HepG2 (cell line): ENCODE measurements at regions not wholly inside any gene's neighbourhood (a gene's known extent, or its start where the extent isn't known, plus 50 kb on each side); places are given as distances from the start of the nearest gene placed in this dataset.

Source experiments
- ATAC-seq: fragments of 200-7000 bp; cut with Tn5 transposase; 3 replicates; pipeline ENCODE4 v1.9.1; 2020; ENCODE audit warnings: mild to moderate bottlenecking, moderate library complexity
- BruUV-seq: library from RNA; stranded (reverse); fragments of 400-500 nt; replicated peaks from 2 replicates; lab custom pipeline; 2021; lab: Mats Ljungman, UMichigan
- CTCF ChIA-PET: fragments of 300-600 bp; formaldehyde crosslinking; extraction: SDS; loops from one replicate; lab custom pipeline; 2021; ENCODE audit warnings: low total read pairs, inconsistent platforms, low intra/inter-chr PET ratio; lab: Yijun Ruan, JAX
- POLR2A ChIA-PET: fragments of 350-600 bp; sonication (Branson Sonifier 250); formaldehyde crosslinking; loops from one replicate; lab custom pipeline; 2020; ENCODE audit warnings: antibody characterized with exemption, inconsistent platforms; lab: Yijun Ruan, JAX
- DNase-seq: peaks from one replicate; pipeline ENCODE4 v3.0.0-alpha.2; 2015; ENCODE audit warnings: low spot score
- FAIRE-seq: peaks from 3 replicates; lab custom pipeline; 2011; peaks lifted over from hg19 to GRCh38; lab: Jason Lieb, UNC
- H2AFZ ChIP-seq: one replicate; pipeline ENCODE4 v1.6.1; 2011; ENCODE audit warnings: low read length, inconsistent platforms
- H3K27ac ChIP-seq: fragments of 300-600 bp; 3 replicates; pipeline ENCODE4 v1.8.0; 2011; ENCODE audit warnings: mixed run types, mild to moderate bottlenecking, mixed read lengths, low read length, inconsistent platforms; ENCODE audit not compliant: insufficient read depth; ENCODE audit errors: extremely low read length
- H3K27me3 ChIP-seq, 2 experiments: fragments of 200-600 bp in 1 of 2; 2 replicates in 1 of 2; 3 replicates in 1 of 2; pipeline versions ENCODE4 v1.6.0 to v1.8.0; 2011; ENCODE audit warnings: low read length in 2 of 2, mild to moderate bottlenecking in 2 of 2, moderate library complexity in 2 of 2, inconsistent platforms in 1 of 2; ENCODE audit not compliant: insufficient read depth in 2 of 2, control insufficient read depth in 1 of 2
- H3K36me3 ChIP-seq, 2 experiments: fragments of 200-600 bp in 1 of 2; replicated peaks in 1 of 2; 2 replicates in 1 of 2; 3 replicates in 1 of 2; pipeline versions ENCODE4 v1.5.1 to v1.8.0; 2011; ENCODE audit warnings: low read length in 2 of 2, inconsistent platforms in 1 of 2; ENCODE audit not compliant: insufficient read depth in 2 of 2, control insufficient read depth in 1 of 2
- H3K4me1 ChIP-seq: 2 replicates; pipeline ENCODE4 v1.5.1; 2012; ENCODE audit warnings: low read length, inconsistent platforms; ENCODE audit not compliant: insufficient read depth
- H3K4me2 ChIP-seq: 2 replicates; pipeline ENCODE4 v1.6.0; 2011; ENCODE audit warnings: low read depth, low read length, inconsistent platforms
- H3K4me3 ChIP-seq, 3 experiments: fragments of 200-600 bp in 1 of 3; sonication (generic), shearing (Covaris generic) in 1 of 3; replicated peaks in 1 of 3; 2 replicates each; pipeline ENCODE4 v1.5.1; 2011 to 2016; ENCODE audit warnings: low read length in 3 of 3, inconsistent platforms in 2 of 3, low read depth in 2 of 3, mild to moderate bottlenecking in 2 of 3, control low read depth in 1 of 3, mixed read lengths in 1 of 3; ENCODE audit not compliant: insufficient read depth in 1 of 3
- H3K79me2 ChIP-seq: one replicate; pipeline ENCODE4 v1.6.1; 2011; ENCODE audit warnings: low read length, inconsistent platforms; ENCODE audit not compliant: insufficient read depth
- H3K9ac ChIP-seq: 2 replicates; pipeline ENCODE4 v1.6.0; 2011; ENCODE audit warnings: mild to moderate bottlenecking, low read depth, low read length, inconsistent platforms; ENCODE audit not compliant: insufficient read depth
- H3K9me3 ChIP-seq: 2 replicates; pipeline ENCODE4 v1.5.1; 2012; ENCODE audit warnings: mild to moderate bottlenecking, low read length
- H4K20me1 ChIP-seq: 2 replicates; pipeline ENCODE4 v1.6.0; 2011; ENCODE audit warnings: inconsistent platforms, mild to moderate bottlenecking, low read length, moderate library complexity; ENCODE audit not compliant: insufficient read depth
- ATF7 ChIP-seq, 2 experiments: fragments of 450-650 bp in 1 of 2; sonication (generic) in 1 of 2; formaldehyde crosslinking in 1 of 2; IDR thresholded peaks; 2 replicates each; pipeline versions ENCODE4 v1.4.0 to v1.6.1; 2016 to 2020; ENCODE audit warnings: antibody characterized with exemption in 1 of 2, mild to moderate bottlenecking in 1 of 2, missing genetic modification reagents in 1 of 2
- MATR3 ChIP-seq: sonication (generic); formaldehyde crosslinking; IDR thresholded peaks from 2 replicates; pipeline ENCODE4 v1.4.0; 2020; ENCODE audit warnings: missing genetic modification reagents
- MXD4 ChIP-seq: IDR thresholded peaks from 2 replicates; pipeline ENCODE4 v1.6.1; 2016; ENCODE audit warnings: mild to moderate bottlenecking, missing biosample characterization, missing genetic modification reagents
- NFE2 ChIP-seq: sonication (generic); formaldehyde crosslinking; IDR thresholded peaks from 2 replicates; pipeline ENCODE4 v1.4.0; 2020; ENCODE audit warnings: missing genetic modification reagents
- RXRB ChIP-seq: IDR thresholded peaks from 2 replicates; pipeline ENCODE4 v1.6.1; 2016; ENCODE audit warnings: borderline replicate concordance, missing genetic modification reagents, missing compliant biosample characterization
- SAP130 ChIP-seq: IDR thresholded peaks from 2 replicates; pipeline ENCODE4 v1.6.1; 2016; ENCODE audit warnings: low read depth
- SNAI1 ChIP-seq: sonication (generic); formaldehyde crosslinking; IDR thresholded peaks from 2 replicates; pipeline ENCODE4 v1.5.0; 2020; ENCODE audit warnings: mild to moderate bottlenecking, missing genetic modification reagents, borderline replicate concordance
- TSC22D2 ChIP-seq: sonication (generic); formaldehyde crosslinking; IDR thresholded peaks from 2 replicates; pipeline ENCODE4 v1.5.1; 2020; ENCODE audit warnings: missing genetic modification reagents, mild to moderate bottlenecking, borderline replicate concordance
- ZMYM4 ChIP-seq: sonication (generic); formaldehyde crosslinking; IDR thresholded peaks from 2 replicates; pipeline ENCODE4 v1.8.1; 2023; ENCODE audit warnings: mild to moderate bottlenecking, missing genetic modification reagents
- ZNF549 ChIP-seq: sonication (generic); formaldehyde crosslinking; IDR thresholded peaks from 2 replicates; pipeline ENCODE4 v1.5.0; 2020; ENCODE audit warnings: missing genetic modification reagents
- ZNF7 ChIP-seq: IDR thresholded peaks from 2 replicates; pipeline ENCODE4 v1.6.1; 2016; ENCODE audit warnings: missing biosample characterization, missing genetic modification reagents
- ZNF792 ChIP-seq: IDR thresholded peaks from 2 replicates; pipeline ENCODE4 v1.6.1; 2016
- ZNF891 ChIP-seq: sonication (generic); formaldehyde crosslinking; IDR thresholded peaks from 2 replicates; pipeline ENCODE4 v1.5.0; 2020; ENCODE audit warnings: mild to moderate bottlenecking, missing genetic modification reagents
- WGBS: methylation state at CpG from one replicate; pipeline ENCODE4 v1.1.6; 2017; ENCODE audit warnings: low lambda C conversion rate; 5-methylcytosine and 5-hydroxymethylcytosine counted together
- in situ Hi-C: cut with HindIII; loops from 2 replicates; pipeline ENCODE4 v1.10.0; 2017; ENCODE audit warnings: low pct_unique_long_range_greater_than_20kb; ENCODE audit not compliant: extremely low pct_ligation_motif_present
- intact Hi-C: fragments of 100-400 bp; cut with micrococcal nuclease; formaldehyde crosslinking; loops from one replicate; pipeline ENCODE4 v1.10.0; 2022; ENCODE audit not compliant: unreplicated experiment
- TF ChIP-seq, protein P1 (sequence below): sonication (generic); formaldehyde crosslinking; IDR thresholded peaks from 2 replicates; pipeline ENCODE4 v1.4.0; 2020; ENCODE audit warnings: missing genetic modification reagents, borderline replicate concordance

DNA sequence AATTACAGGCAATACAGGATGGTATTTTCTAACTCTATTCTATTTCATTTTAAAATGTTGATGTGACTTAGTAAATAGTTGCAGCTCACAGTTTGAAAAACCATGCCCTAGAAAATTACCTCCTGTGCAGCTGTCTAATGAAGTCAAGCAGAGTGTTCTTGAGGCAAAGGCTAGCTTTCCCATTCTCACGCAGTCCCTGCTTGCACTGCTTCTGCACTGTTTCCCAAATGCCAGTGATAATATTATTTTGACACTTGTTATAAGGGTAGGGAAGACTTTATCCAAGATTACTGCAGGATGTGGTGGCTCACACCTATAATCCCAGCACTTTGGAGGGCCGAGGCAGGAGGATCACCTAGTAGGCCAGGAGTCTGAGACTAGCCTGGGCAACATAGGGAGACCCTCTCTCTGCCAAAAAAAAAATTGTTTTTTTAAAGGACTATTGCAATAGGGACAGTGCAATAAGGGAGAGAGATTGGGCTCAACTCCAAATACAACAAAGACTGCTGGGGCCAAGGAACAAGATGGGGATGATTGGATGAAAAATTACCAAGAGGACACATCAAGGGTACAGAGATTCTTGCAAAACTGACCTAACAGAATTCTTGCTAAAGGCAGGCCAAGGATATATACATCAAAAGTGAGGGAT is 196.1 kb downstream of the LY86 start:
- Histone ChIP-seq H3K4me1 (no peaks in the 10 kb centered on the region), H3K9ac (no peak overlapping the region), H3K36me3 (no peaks in the 10 kb centered on the region), H3K9me3 (no peaks in the 10 kb centered on the region), H3K4me3 (no peak overlapping the region), H3K79me2 (no peaks in the 10 kb centered on the region), H2AFZ (no peak overlapping the region), H3K27ac (no peak overlapping the region), H4K20me1 (no peaks in the 10 kb centered on the region), H3K27me3 (peaks cover 0 to 2% of the 10 kb centered on the region in 2 experiments; a peak in 2 of 5 replicates), H3K4me2 (no peak overlapping the region)
- TF ChIP-seq RXRB (no peak), TSC22D2 (CRISPR knock-in tag) (no peak), MXD4 (CRISPR knock-in tag) (no peak), SAP130 (no peak), MATR3 (CRISPR knock-in tag) (no peak), SNAI1 (CRISPR knock-in tag) (no peak), ZNF792 (CRISPR knock-in tag) (no peak), NFE2 (CRISPR knock-in tag) (no peak), ZNF549 (CRISPR knock-in tag) (no peak), ZMYM4 (CRISPR knock-in tag) (no peak), ZNF891 (CRISPR knock-in tag) (no peak), ZNF7 (CRISPR knock-in tag) (no peak), ATF7 (IDR thresholded peaks at IDR 0.05) (no peak), ATF7 (CRISPR knock-in tag; IDR thresholded peaks at IDR 0.05) (no peak)
- TF ChIP-seq, protein P1, sequence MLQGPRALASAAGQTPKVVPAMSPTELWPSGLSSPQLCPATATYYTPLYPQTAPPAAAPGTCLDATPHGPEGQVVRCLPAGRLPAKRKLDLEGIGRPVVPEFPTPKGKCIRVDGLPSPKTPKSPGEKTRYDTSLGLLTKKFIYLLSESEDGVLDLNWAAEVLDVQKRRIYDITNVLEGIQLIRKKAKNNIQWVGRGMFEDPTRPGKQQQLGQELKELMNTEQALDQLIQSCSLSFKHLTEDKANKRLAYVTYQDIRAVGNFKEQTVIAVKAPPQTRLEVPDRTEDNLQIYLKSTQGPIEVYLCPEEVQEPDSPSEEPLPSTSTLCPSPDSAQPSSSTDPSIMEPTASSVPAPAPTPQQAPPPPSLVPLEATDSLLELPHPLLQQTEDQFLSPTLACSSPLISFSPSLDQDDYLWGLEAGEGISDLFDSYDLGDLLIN (CRISPR knock-in tag): no peak
- ChIA-PET CTCF (no interaction called here), POLR2A (no interaction called here)
- FAIRE-seq (no peak), DNase-seq (no peak), ATAC-seq (no peak)
- in situ Hi-C loops: no loop called here
- intact Hi-C loops: no loop called here
- WGBS: 15% methylated on average over 2 of the region's 2 CpGs
- no TSS peak for BruUV-seq
